PC-9 (cell line): ENCODE measurements at regions not wholly inside any gene's neighbourhood (a gene's known extent, or its start where the extent isn't known, plus 50 kb on each side); places are given as distances from the start of the nearest gene placed in this dataset.

Experiments
- BruUV-seq: library from RNA; stranded (reverse); fragments of 400-500 nt; replicated peaks from 2 replicates; lab custom pipeline; 2021; lab: Mats Ljungman, UMichigan
- CTCF ChIA-PET: fragments of 300-600 bp; sonication (Branson Sonifier 250); formaldehyde crosslinking; loops from one replicate; lab custom pipeline; 2022; ENCODE audit warnings: antibody characterized with exemption; lab: Charles Lee
- POLR2A ChIA-PET: fragments of 300-600 bp; sonication (Branson Sonifier 250); formaldehyde crosslinking; loops from one replicate; lab custom pipeline; 2022; ENCODE audit warnings: antibody characterized with exemption; ENCODE audit not compliant: unreplicated experiment; lab: Charles Lee
- DNase-seq, 2 experiments: peaks; one replicate each; pipeline versions ENCODE4 v3.0.0 to v3.0.0-alpha.2; 2015 to 2022; ENCODE audit warnings: mixed read lengths in 1 of 2
- H2AFZ ChIP-seq: fragments of 200-600 bp; sonication (generic); 2 replicates; pipeline ENCODE4 v1.8.1; 2017; ENCODE audit warnings: antibody characterized with exemption
- H3F3A ChIP-seq: fragments of 200-600 bp; sonication (generic); 2 replicates; pipeline ENCODE4 v1.8.1; 2017; ENCODE audit warnings: antibody characterized with exemption, mild to moderate bottlenecking, low read depth; ENCODE audit not compliant: insufficient read depth
- H3K27ac ChIP-seq: fragments of 200-600 bp; sonication (generic); 2 replicates; pipeline ENCODE4 v1.6.1; 2016; ENCODE audit warnings: mixed run types
- H3K27me3 ChIP-seq: fragments of 200-600 bp; sonication (generic); 2 replicates; pipeline ENCODE4 v1.6.1; 2016; ENCODE audit warnings: low read depth, mixed run types; ENCODE audit not compliant: insufficient read depth
- H3K36me3 ChIP-seq: fragments of 200-600 bp; sonication (generic); 2 replicates; pipeline ENCODE4 v1.6.1; 2016; ENCODE audit warnings: low read depth, mixed run types
- H3K4me1 ChIP-seq: fragments of 200-600 bp; sonication (generic); replicated peaks from 2 replicates; pipeline ENCODE4 v1.6.1; 2016; ENCODE audit warnings: mixed run types; ENCODE audit not compliant: insufficient read depth
- H3K4me2 ChIP-seq: fragments of 200-600 bp; sonication (generic); 2 replicates; pipeline ENCODE4 v1.6.1; 2017; ENCODE audit warnings: mixed run types
- H3K4me3 ChIP-seq: fragments of 200-600 bp; sonication (generic); 2 replicates; pipeline ENCODE4 v1.6.1; 2016; ENCODE audit warnings: mixed run types
- H3K79me2 ChIP-seq: fragments of 200-600 bp; sonication (generic); 2 replicates; pipeline ENCODE4 v1.6.1; 2017; ENCODE audit warnings: low read depth, mixed run types
- H3K9me2 ChIP-seq: fragments of 200-600 bp; sonication (generic); 2 replicates; pipeline ENCODE4 v1.8.1; 2017; ENCODE audit warnings: mild to moderate bottlenecking; ENCODE audit not compliant: insufficient read depth
- H3K9me3 ChIP-seq: fragments of 200-600 bp; sonication (generic); 2 replicates; pipeline ENCODE4 v1.8.1; 2016; ENCODE audit warnings: low read depth; ENCODE audit not compliant: insufficient read depth
- H4K20me1 ChIP-seq: fragments of 200-600 bp; sonication (generic); 2 replicates; pipeline ENCODE4 v1.8.1; 2017; ENCODE audit not compliant: insufficient read depth
- CTCF ChIP-seq: fragments of 200-600 bp; sonication (generic); conservative IDR thresholded peaks from 2 replicates; pipeline ENCODE4 v1.6.1; 2017; ENCODE audit warnings: mixed run types, antibody characterized with exemption, mild to moderate bottlenecking, moderate library complexity
- EZH2 ChIP-seq: fragments of 200-600 bp; sonication (generic); IDR thresholded peaks from 2 replicates; pipeline ENCODE4 v1.8.0; 2017; ENCODE audit warnings: antibody characterized with exemption, low read depth
- intact Hi-C: fragments of 100-400 bp; cut with micrococcal nuclease; formaldehyde crosslinking; loops from one replicate; pipeline ENCODE4 v1.10.0; 2022; ENCODE audit not compliant: unreplicated experiment

- ChIA-PET CTCF (no interaction called here), POLR2A (no interaction called here)
- BruUV-seq = no TSS peak
- no peaks in the 10 kb centered on the region for H4K20me1 ChIP-seq
- intact Hi-C loops = no loop called here
- H3K4me2 ChIP-seq = no peak overlapping the region
- DNase-seq = no peak
- H3K36me3 ChIP-seq = no peaks in the 10 kb centered on the region
- H3K4me3 ChIP-seq = no peak overlapping the region
- TF ChIP-seq EZH2 = no peak
- no peak for TF ChIP-seq CTCF
- H3K79me2 ChIP-seq = no peaks in the 10 kb centered on the region
- H3K9me2 ChIP-seq = no peaks in the 10 kb centered on the region
- no peaks in the 10 kb centered on the region for H3K9me3 ChIP-seq
- H3F3A ChIP-seq = no peaks in the 10 kb centered on the region
- H3K4me1 ChIP-seq = no peaks in the 10 kb centered on the region
- H3K27ac ChIP-seq = no peak overlapping the region
- no peaks in the 10 kb centered on the region for H3K27me3 ChIP-seq
- H2AFZ ChIP-seq = no peak overlapping the region
These were observed 1120.1 kb upstream of the NCAM2 start for GRCh38 chr21:19878133-19878532.

GRCh38 chr21:19899645-19900044, 1098.6 kb upstream of the NCAM2 start:
- BruUV-seq = no TSS peak
- intact Hi-C loops = no loop called here
- TF ChIP-seq EZH2 (no peak), CTCF (no peak)
- H3K9me3 ChIP-seq = no peaks in the 10 kb centered on the region
- H4K20me1 ChIP-seq = no peaks in the 10 kb centered on the region
- no peak overlapping the region for H3K4me3 ChIP-seq
- no peak for DNase-seq
- H3K36me3 ChIP-seq = no peaks in the 10 kb centered on the region
- ChIA-PET POLR2A (no interaction called here), CTCF (no interaction called here)
- H3K27me3 ChIP-seq = no peaks in the 10 kb centered on the region
- no peaks in the 10 kb centered on the region for H3K79me2 ChIP-seq
- no peaks in the 10 kb centered on the region for H3K9me2 ChIP-seq
- H3K27ac ChIP-seq = no peak overlapping the region
- no peaks in the 10 kb centered on the region for H3K4me1 ChIP-seq
- H3K4me2 ChIP-seq = no peak overlapping the region
- no peak overlapping the region for H2AFZ ChIP-seq
- H3F3A ChIP-seq = no peaks in the 10 kb centered on the region

GRCh38 chr21:19900149-19900548, 1098.1 kb upstream of the NCAM2 start:
- DNase-seq = no peak
- Histone ChIP-seq H3K9me2 (no peaks in the 10 kb centered on the region), H3K4me2 (no peak overlapping the region), H3K4me1 (no peaks in the 10 kb centered on the region), H2AFZ (no peak overlapping the region), H3K36me3 (no peaks in the 10 kb centered on the region), H3K27me3 (no peaks in the 10 kb centered on the region), H3K9me3 (no peaks in the 10 kb centered on the region), H3F3A (no peaks in the 10 kb centered on the region), H3K27ac (no peak overlapping the region), H3K79me2 (no peaks in the 10 kb centered on the region), H4K20me1 (no peaks in the 10 kb centered on the region), H3K4me3 (no peak overlapping the region)
- TF ChIP-seq EZH2 = no peak
- no peak for TF ChIP-seq CTCF
- BruUV-seq = no TSS peak
- POLR2A ChIA-PET = no interaction called here
- CTCF ChIA-PET = no interaction called here
- intact Hi-C loops = no loop called here
